ENCODE measurements at regions not wholly inside any gene's neighbourhood (a gene's known extent, or its start where the extent isn't known, plus 50 kb on each side); places are given as distances from the start of the nearest gene placed in this dataset.
"Not testable (repeated sequence)": the region's sequence is repeated elsewhere in the genome, so short reads cannot be mapped to it uniquely, and the experiment has no call there.

DNA sequence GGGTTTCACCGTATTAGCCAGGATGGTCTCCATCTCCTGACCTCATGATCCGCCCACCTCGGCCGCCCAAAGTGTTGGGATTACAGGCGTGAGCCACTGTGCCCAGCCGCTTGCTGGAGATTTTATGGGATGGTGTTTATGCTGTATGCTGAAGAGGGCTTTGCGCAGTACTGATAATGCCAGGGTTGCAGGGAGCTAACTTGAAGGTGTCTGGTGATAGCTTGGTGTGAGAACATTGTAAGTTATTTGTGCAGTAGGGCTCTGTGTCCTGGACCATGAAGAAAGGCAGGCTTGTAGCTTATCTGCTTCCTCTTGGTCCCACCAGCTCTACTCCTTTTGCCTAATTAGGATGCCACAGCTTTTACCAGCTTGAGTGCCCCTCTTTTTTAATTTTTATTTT, 157.0 kb upstream of the DTNBP1 start:
- no peak for DNase-seq (ENCODE audit: low read depth, low spot score)
- in situ Hi-C loops (cut with HindIII; ENCODE audit: low pct_unique_long_range_greater_than_20kb, low sequenced_read_pairs): no loop called here

GRCh38 chr6:15819226-15819625, 156.4 kb upstream of the DTNBP1 start:
- no peak for DNase-seq (ENCODE audit: low read depth, low spot score)
- in situ Hi-C loops (cut with HindIII; ENCODE audit: low pct_unique_long_range_greater_than_20kb, low sequenced_read_pairs): no loop called here

GRCh38 chr6:15818491-15818890, 155.7 kb upstream of the DTNBP1 start:
- DNase-seq (ENCODE audit: low read depth, low spot score): no peak
- in situ Hi-C loops (cut with HindIII; ENCODE audit: low pct_unique_long_range_greater_than_20kb, low sequenced_read_pairs): no loop called here

DNA sequence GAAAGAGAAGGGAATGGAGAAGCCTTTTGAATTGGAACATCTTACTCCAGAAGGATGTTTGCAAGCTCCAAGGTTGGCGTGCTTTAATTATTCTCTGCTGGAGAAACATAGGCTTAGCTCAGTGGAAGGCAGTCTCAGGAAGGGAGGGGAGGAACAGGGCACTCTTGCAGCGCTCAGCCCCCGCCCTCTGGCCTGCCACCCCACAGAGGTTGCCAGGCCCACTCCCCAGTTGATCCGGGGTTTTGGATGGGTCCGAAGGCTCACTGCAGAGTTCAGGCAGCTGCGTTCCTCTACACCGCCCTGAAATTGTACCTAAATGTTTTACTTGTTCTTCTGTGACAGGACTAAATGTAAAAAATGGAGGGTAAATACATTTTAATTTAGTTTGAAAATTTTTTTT, 155.2 kb upstream of the DTNBP1 start:
- no peak for DNase-seq (ENCODE audit: low read depth, low spot score)
- in situ Hi-C loops (cut with HindIII; ENCODE audit: low pct_unique_long_range_greater_than_20kb, low sequenced_read_pairs): no loop called here

DNA sequence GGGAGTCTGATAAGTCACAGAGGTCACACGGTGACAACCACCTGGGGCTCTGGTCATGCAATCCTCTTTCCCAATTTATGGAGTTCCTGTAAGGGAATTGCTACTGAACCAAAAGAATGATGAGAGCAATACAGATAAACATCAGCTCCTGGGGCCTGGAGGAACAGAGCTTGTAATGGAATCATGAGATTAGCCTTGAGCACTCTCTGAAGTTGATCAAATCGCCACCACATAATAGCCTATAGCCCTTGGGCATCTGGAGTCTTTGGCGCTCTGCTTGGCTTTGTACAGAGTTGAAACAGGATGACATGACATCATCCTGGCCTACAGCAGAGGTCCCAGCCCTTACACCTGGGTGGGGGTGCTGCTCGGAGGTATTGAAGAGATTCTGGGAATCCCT, 154.3 kb upstream of the DTNBP1 start:
- DNase-seq (ENCODE audit: low read depth, low spot score): no peak
- in situ Hi-C loops (cut with HindIII; ENCODE audit: low pct_unique_long_range_greater_than_20kb, low sequenced_read_pairs): no loop called here

- in situ Hi-C loops (cut with HindIII; ENCODE audit: low pct_unique_long_range_greater_than_20kb, low sequenced_read_pairs): no loop called here
- DNase-seq (ENCODE audit: low read depth, low spot score): no peak
Measured at GRCh38 chr6:15816661-15817060, 153.8 kb upstream of the DTNBP1 start.

DNA sequence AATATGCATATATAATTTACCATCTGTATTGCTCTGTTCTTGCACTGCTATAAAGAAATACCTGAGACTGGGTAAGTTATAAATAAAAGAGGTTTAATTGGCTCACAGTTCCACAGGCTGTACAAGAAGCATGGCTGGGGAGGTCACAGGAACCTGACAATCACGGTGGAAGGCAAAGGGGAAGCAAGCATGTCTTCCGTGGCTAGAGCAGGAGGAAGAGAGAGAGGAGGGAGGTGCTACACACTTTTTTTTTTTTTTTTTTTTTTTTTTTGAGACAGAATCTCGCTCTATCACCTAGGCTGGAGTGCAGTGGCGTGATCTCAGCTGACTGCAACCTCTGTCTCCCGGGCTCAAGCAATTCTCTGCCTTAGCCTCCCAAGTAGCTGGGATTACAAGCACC, 150.9 kb upstream of the DTNBP1 start:
- in situ Hi-C loops (cut with HindIII; ENCODE audit: low pct_unique_long_range_greater_than_20kb, low sequenced_read_pairs); DNase-seq (ENCODE audit: low read depth, low spot score): not testable (repeated sequence)

GRCh38 chr6:15811107-15811506, 148.3 kb upstream of the DTNBP1 start:
- in situ Hi-C loops (cut with HindIII; ENCODE audit: low pct_unique_long_range_greater_than_20kb, low sequenced_read_pairs): no loop called here
- no peak for DNase-seq (ENCODE audit: low read depth, low spot score)

DNA sequence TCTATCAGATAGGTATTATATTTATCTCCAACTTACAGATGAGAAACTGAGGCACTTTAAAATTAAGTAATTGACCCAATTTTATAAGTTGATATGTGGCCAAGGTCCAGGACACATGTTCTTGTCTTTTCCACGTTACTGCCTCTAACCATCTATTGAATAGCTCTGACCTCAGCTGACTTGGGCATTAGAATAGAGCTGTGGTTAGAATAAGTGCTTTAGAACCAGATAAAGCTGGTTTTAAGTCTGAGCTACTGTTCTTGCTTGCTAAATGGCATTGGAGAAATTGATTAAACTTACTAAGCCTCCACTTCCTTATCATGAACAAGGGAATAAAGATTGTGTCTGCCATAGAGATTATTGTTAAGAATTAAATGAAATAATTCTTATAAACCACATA, 147.8 kb upstream of the DTNBP1 start:
- no peak for DNase-seq (ENCODE audit: low read depth, low spot score)
- in situ Hi-C loops (cut with HindIII; ENCODE audit: low pct_unique_long_range_greater_than_20kb, low sequenced_read_pairs): no loop called here

GRCh38 chr6:15809367-15809766, 146.5 kb upstream of the DTNBP1 start:
- in situ Hi-C loops (cut with HindIII; ENCODE audit: low pct_unique_long_range_greater_than_20kb, low sequenced_read_pairs): no loop called here
- DNase-seq (ENCODE audit: low read depth, low spot score): no peak

GRCh38 chr6:15804164-15805154, 141.6 kb upstream of the DTNBP1 start:
- no peak for DNase-seq (ENCODE audit: low read depth, low spot score)
- in situ Hi-C loops (cut with HindIII; ENCODE audit: low pct_unique_long_range_greater_than_20kb, low sequenced_read_pairs): no loop called here

GRCh38 chr6:15802466-15802865, 139.6 kb upstream of the DTNBP1 start:
- DNase-seq (ENCODE audit: low read depth, low spot score): no peak
- in situ Hi-C loops (cut with HindIII; ENCODE audit: low pct_unique_long_range_greater_than_20kb, low sequenced_read_pairs): no loop called here

DNA sequence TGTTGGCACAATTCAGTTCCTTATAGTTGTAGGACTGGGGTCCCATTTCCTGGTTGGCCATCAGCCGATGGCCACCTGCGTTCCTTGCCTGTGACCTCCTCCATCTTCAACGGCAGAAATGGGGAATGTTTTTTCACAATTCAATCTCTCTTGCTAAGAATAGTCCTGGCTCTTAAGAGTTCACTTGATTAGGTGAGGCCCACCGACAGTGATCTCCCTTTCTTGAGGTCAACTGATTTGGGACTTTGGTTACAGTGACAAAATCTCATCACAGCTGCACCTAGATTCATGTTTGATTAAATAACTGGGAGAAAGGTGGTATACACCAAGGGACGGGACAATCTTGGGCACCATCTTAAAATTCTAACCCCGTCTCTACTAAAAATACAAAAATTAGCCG, 139.1 kb upstream of the DTNBP1 start:
- in situ Hi-C loops (cut with HindIII; ENCODE audit: low pct_unique_long_range_greater_than_20kb, low sequenced_read_pairs): no loop called here
- no peak for DNase-seq (ENCODE audit: low read depth, low spot score)

DNA sequence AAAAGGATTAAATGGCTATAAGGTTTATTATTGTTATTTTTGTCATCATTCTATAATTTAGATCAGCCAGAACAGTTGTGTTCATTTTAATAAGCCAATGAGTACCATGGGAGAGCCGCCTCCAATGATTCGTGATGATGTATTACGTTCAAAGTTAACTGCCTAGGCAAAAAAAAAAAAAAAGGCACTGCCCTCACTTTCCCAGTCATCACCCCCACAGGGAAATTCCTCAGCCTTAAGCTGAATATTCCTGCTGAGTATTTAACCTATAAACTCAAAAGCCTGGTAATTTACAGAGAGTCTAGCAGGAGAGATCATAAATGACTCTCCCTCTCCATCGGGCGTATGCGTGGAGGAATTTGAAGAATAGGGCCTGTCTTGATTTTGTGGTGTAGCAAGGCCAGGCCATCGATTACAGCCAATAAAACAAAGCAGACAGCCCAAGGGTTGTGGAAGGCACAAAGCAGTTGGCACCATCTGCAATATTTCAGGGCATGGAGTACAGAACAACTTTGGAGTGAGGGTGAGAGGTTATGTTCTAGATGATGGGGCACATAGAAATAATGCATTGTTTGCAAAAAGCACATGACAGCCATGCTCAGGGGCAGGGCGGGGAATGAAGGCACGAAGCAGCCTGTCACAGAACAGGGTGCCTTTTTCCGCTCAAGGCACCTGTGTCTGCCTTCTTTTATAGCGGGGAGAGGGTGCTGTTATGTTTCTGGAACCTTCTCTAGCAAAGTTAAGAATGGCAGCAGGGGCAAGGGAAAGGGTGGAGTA, 138.2 kb upstream of the DTNBP1 start:
- no peak for DNase-seq (ENCODE audit: low read depth, low spot score)

DNA sequence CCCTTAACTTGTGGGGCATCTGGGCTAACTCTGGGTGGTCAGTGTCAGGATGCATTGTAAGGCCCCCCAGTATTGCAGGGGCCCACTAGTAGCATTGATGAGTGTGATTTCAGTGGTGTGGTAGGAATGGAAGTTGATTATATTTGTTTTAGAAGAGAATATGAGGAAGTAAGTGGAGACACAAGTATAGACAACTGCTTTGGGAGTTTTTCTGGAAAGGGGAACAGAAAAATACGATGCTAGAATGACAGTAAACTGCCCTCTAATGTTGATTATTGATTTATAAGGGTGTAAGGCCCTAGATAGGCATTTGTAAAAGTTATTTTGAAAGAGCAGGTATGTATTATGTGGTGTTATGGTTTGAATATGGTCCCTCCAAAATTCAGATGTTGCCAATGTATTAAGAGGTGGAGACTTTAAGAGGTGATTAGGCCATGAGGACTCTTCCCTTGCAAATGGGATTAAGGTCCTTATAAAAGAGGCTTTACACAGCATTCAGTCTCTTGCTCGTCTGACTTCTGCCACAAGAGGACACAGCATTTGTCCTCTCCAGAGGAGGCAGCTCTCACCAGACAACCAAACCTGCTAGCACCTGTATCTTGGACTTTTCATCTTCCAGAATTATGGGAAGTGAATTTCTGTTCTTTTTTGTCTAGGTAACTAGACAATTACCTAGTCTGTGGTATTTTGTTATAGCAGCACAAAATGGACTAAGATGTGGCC, 135.9 kb upstream of the DTNBP1 start:
- no peak for DNase-seq (ENCODE audit: low read depth, low spot score)
- in situ Hi-C loops (cut with HindIII; ENCODE audit: low pct_unique_long_range_greater_than_20kb, low sequenced_read_pairs): no loop called here

More for the DNA sequence above, 138.2 kb upstream of the DTNBP1 start:
- in situ Hi-C loops (cut with HindIII; ENCODE audit: low pct_unique_long_range_greater_than_20kb, low sequenced_read_pairs): no loop called here

DNA sequence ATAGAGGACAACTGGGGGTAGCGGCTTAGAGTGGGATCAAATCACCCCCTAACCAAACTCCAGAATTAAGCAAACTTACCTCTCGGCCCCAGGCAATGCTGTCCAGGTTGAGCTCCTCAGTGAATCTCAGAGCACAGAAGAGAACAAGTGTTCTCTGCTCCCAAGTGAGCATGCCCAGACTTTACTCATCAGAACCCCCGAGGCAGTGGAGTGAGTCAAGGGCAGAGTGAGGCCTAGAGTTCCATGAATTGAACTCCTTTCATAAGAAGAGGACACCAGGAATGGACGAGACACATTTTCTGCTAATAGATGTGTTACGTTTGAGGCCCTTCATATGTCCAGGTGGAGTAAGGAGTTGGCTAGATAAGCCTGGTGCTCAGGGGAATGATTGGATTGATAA, 134.0 kb upstream of the DTNBP1 start:
- in situ Hi-C loops (cut with HindIII; ENCODE audit: low pct_unique_long_range_greater_than_20kb, low sequenced_read_pairs): no loop called here
- DNase-seq (ENCODE audit: low read depth, low spot score): no peak

DNA sequence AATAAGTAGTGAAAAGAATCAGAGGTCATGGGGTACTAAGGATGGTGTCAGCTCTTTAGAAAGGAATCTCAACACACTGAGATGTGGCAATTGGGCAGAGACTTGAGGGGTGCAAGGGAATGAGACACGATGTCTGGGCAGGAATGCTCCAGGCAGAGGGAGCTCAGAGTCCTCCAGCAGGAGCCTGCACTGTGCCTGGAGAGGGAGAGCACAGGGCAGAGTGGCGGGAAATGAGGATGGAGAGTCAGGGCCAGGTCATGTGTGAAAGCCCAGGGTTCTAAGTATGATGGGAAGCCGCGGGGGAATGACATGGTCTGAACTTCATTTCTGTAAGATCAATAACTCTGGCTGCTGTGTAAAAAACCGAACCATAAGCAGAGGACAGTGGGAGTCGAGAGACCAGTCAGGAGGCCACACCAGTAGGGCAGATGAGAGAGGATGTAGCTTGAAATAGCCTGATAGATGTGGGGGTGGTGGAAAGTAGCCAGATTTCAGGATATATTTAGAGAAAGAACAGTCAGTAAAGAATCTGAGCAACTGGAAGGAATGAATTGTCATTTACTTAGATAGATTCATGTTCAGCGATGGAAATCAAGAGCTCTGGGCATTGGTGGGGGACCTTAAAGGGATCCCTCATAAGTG, 133.4 kb upstream of the DTNBP1 start:
- in situ Hi-C loops (cut with HindIII; ENCODE audit: low pct_unique_long_range_greater_than_20kb, low sequenced_read_pairs): no loop called here
- DNase-seq (ENCODE audit: low read depth, low spot score): no peak

GRCh38 chr6:15793826-15794225, 131.0 kb upstream of the DTNBP1 start:
- DNase-seq (ENCODE audit: low read depth, low spot score): no peak
- in situ Hi-C loops (cut with HindIII; ENCODE audit: low pct_unique_long_range_greater_than_20kb, low sequenced_read_pairs): no loop called here
